ENCODE measurements at regions not wholly inside any gene's neighbourhood (a gene's known extent, or its start where the extent isn't known, plus 50 kb on each side); places are given as distances from the start of the nearest gene placed in this dataset.

GRCh38 chr4:153112041-153112441 is 92.2 kb upstream of the TRIM2 start:
- TF ChIP-seq POLR2A (IDR thresholded peaks at IDR 0.05), result no peak
- no peak for TF ChIP-seq EP300 (IDR thresholded peaks at IDR 0.05)
- TF ChIP-seq, protein P1, sequence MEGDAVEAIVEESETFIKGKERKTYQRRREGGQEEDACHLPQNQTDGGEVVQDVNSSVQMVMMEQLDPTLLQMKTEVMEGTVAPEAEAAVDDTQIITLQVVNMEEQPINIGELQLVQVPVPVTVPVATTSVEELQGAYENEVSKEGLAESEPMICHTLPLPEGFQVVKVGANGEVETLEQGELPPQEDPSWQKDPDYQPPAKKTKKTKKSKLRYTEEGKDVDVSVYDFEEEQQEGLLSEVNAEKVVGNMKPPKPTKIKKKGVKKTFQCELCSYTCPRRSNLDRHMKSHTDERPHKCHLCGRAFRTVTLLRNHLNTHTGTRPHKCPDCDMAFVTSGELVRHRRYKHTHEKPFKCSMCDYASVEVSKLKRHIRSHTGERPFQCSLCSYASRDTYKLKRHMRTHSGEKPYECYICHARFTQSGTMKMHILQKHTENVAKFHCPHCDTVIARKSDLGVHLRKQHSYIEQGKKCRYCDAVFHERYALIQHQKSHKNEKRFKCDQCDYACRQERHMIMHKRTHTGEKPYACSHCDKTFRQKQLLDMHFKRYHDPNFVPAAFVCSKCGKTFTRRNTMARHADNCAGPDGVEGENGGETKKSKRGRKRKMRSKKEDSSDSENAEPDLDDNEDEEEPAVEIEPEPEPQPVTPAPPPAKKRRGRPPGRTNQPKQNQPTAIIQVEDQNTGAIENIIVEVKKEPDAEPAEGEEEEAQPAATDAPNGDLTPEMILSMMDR (IDR thresholded peaks at IDR 0.05), result no peak
- no peak overlapping the region for H3K4me3 ChIP-seq
- WGBS, 2 donors, result 86 to 92% methylated on average over 9 to 10 of the region's 10 CpGs
- H3K9me3 ChIP-seq, result no peaks in the 10 kb centered on the region
- peaks cover 0 to 16% (median 7%) of the 10 kb centered on the region in 4 donors for H3K4me1 ChIP-seq
- no peaks in the 10 kb centered on the region for H3K36me3 ChIP-seq
- H3K27me3 ChIP-seq, result no peaks in the 10 kb centered on the region
- DNase-seq (ENCODE audit: low spot score in 2 of 2), result no peak
- H3K27ac ChIP-seq, result no peak overlapping the region

GRCh38 chr4:153113061-153113837 is 91.0 kb upstream of the TRIM2 start:
- H3K27ac ChIP-seq, result no peak overlapping the region
- 89 to 90% methylated on average over 8 of the region's 8 CpGs for WGBS, 2 donors
- TF ChIP-seq, protein P1 (IDR thresholded peaks at IDR 0.05), result no peak
- TF ChIP-seq POLR2A (IDR thresholded peaks at IDR 0.05) (no peak), EP300 (IDR thresholded peaks at IDR 0.05) (no peak)
- no peak for DNase-seq (ENCODE audit: low spot score in 2 of 2)
- no peaks in the 10 kb centered on the region for H3K27me3 ChIP-seq
- H3K4me1 ChIP-seq, result peaks cover 0 to 16% (median 7%) of the 10 kb centered on the region in 4 donors
- no peaks in the 10 kb centered on the region for H3K36me3 ChIP-seq
- H3K9me3 ChIP-seq, result no peaks in the 10 kb centered on the region
- H3K4me3 ChIP-seq, result no peak overlapping the region

DNA sequence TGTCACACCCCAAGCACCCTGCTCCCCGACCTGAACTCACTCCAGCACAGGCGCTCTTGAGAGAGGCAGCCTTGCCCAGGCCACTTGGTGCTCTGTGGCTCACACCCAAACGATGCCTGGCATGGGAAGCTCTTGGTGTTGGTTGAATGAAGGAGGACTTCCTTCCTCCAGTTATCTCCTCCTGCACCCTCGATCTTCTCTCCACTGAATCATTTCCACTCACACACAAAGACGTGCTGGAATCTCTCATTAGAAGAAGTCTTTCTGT is 90.5 kb upstream of the TRIM2 start:
- no peaks in the 10 kb centered on the region for H3K36me3 ChIP-seq
- no peaks in the 10 kb centered on the region for H3K9me3 ChIP-seq
- H3K27me3 ChIP-seq, result no peaks in the 10 kb centered on the region
- H3K4me1 ChIP-seq, result peaks cover 0 to 16% (median 7%) of the 10 kb centered on the region in 4 donors
- 73 to 79% methylated on average over 5 of the region's 5 CpGs for WGBS, 2 donors
- TF ChIP-seq, protein P1 (IDR thresholded peaks at IDR 0.05), result no peak
- TF ChIP-seq POLR2A (IDR thresholded peaks at IDR 0.05) (no peak), EP300 (IDR thresholded peaks at IDR 0.05) (no peak)
- no peak overlapping the region for H3K4me3 ChIP-seq
- no peak for DNase-seq (ENCODE audit: low spot score in 2 of 2)
- H3K27ac ChIP-seq, result no peak overlapping the region

GRCh38 chr4:153114771-153115321 is 89.4 kb upstream of the TRIM2 start:
- no peak overlapping the region for H3K4me3 ChIP-seq
- no peaks in the 10 kb centered on the region for H3K27me3 ChIP-seq
- H3K4me1 ChIP-seq, result peaks cover 0 to 16% (median 7%) of the 10 kb centered on the region in 4 donors
- DNase-seq (ENCODE audit: low spot score in 2 of 2), result no peak
- H3K36me3 ChIP-seq, result no peaks in the 10 kb centered on the region
- H3K27ac ChIP-seq, result peak overlapping the region in 2 of 4 donors; percentile 62 to 66
- no peak for TF ChIP-seq EP300 (IDR thresholded peaks at IDR 0.05)
- TF ChIP-seq, protein P1 (IDR thresholded peaks at IDR 0.05), result no peak
- TF ChIP-seq POLR2A (IDR thresholded peaks at IDR 0.05), result no peak
- no peaks in the 10 kb centered on the region for H3K9me3 ChIP-seq
- 72% methylated on average over 11 of the region's 11 CpGs for WGBS, 2 donors

Data from tibial nerve (tissue), 4 donors.